GM23338 (cell line): ENCODE measurements at regions not wholly inside any gene's neighbourhood (a gene's known extent, or its start where the extent isn't known, plus 50 kb on each side); places are given as distances from the start of the nearest gene placed in this dataset.

Source experiments
- ATAC-seq: fragments of 200-7000 bp; cut with Tn5 transposase; 3 replicates; pipeline ENCODE4 v1.9.1; 2020
- DNase-seq: peaks from one replicate; pipeline ENCODE4 v3.0.0-alpha.2; 2015; ENCODE audit warnings: low spot score
- H2AFZ ChIP-seq: fragments of 200-600 bp; sonication (generic); 2 replicates; pipeline ENCODE4 v1.8.0; 2016; ENCODE audit warnings: antibody characterized with exemption, mild to moderate bottlenecking, moderate library complexity
- H3F3A ChIP-seq: fragments of 200-600 bp; sonication (generic); replicated peaks from 2 replicates; pipeline ENCODE4 v1.8.0; 2017; ENCODE audit warnings: antibody characterized with exemption, mixed run types, low read depth
- H3K27ac ChIP-seq: fragments of 200-600 bp; sonication (generic); 2 replicates; pipeline ENCODE4 v1.6.1; 2016; ENCODE audit warnings: low read depth
- H3K27me3 ChIP-seq: fragments of 200-600 bp; sonication (generic); 2 replicates; pipeline ENCODE4 v1.8.0; 2016; ENCODE audit warnings: mild to moderate bottlenecking, mixed run types, moderate library complexity; ENCODE audit not compliant: insufficient read depth
- H3K36me3 ChIP-seq: fragments of 200-600 bp; sonication (generic); 2 replicates; pipeline ENCODE4 v1.8.0; 2016; ENCODE audit warnings: mild to moderate bottlenecking; ENCODE audit not compliant: insufficient read depth
- H3K4me1 ChIP-seq: fragments of 200-600 bp; sonication (generic); 2 replicates; pipeline ENCODE4 v1.8.0; 2016; ENCODE audit warnings: mild to moderate bottlenecking, moderate library complexity; ENCODE audit not compliant: insufficient read depth
- H3K4me2 ChIP-seq: fragments of 200-600 bp; sonication (generic); 2 replicates; pipeline ENCODE4 v1.7.1; 2017; ENCODE audit warnings: mixed run types
- H3K4me3 ChIP-seq: fragments of 200-600 bp; sonication (generic); 2 replicates; pipeline ENCODE4 v1.6.1; 2016; ENCODE audit warnings: mixed run types
- H3K79me2 ChIP-seq: fragments of 200-600 bp; sonication (generic); replicated peaks from 2 replicates; pipeline ENCODE4 v1.8.0; 2017; ENCODE audit warnings: mild to moderate bottlenecking; ENCODE audit not compliant: insufficient read depth
- H3K9me2 ChIP-seq: fragments of 200-600 bp; sonication (generic); 2 replicates; pipeline ENCODE4 v1.8.0; 2017; ENCODE audit not compliant: insufficient read depth
- H4K20me1 ChIP-seq: fragments of 200-600 bp; sonication (generic); replicated peaks from 2 replicates; pipeline ENCODE4 v1.8.0; 2017; ENCODE audit warnings: mild to moderate bottlenecking; ENCODE audit not compliant: insufficient read depth
- H3K27ac Mint-ChIP-seq: 2 replicates; pipeline ENCODE4 v1.8.0; 2020; ENCODE audit warnings: inconsistent platforms, mild to moderate bottlenecking, moderate library complexity, mixed read lengths
- H3K27me3 Mint-ChIP-seq: 3 replicates; pipeline ENCODE4 v1.8.0; 2022; ENCODE audit warnings: low read depth, mild to moderate bottlenecking, moderate library complexity, mixed read lengths, inconsistent platforms; ENCODE audit not compliant: insufficient read depth, poor library complexity
- H3K36me3 Mint-ChIP-seq: 3 replicates; pipeline ENCODE4 v1.8.0; 2021; ENCODE audit warnings: low read depth, mild to moderate bottlenecking, inconsistent platforms, moderate library complexity, mixed read lengths
- H3K4me1 Mint-ChIP-seq: 3 replicates; pipeline ENCODE4 v1.8.0; 2020; ENCODE audit warnings: mild to moderate bottlenecking, inconsistent platforms, mixed read lengths
- H3K4me3 Mint-ChIP-seq: 3 replicates; pipeline ENCODE4 v1.8.0; 2021; ENCODE audit warnings: moderate library complexity, mild to moderate bottlenecking, inconsistent platforms, mixed read lengths
- H3K9me3 Mint-ChIP-seq: 3 replicates; pipeline ENCODE4 v1.8.0; 2020; ENCODE audit warnings: moderate library complexity, mild to moderate bottlenecking, inconsistent platforms, mixed read lengths
- CREB1 ChIP-seq: fragments of 250-450 bp; sonication (Bioruptor Pico); IDR thresholded peaks from 2 replicates; pipeline ENCODE4 v1.5.0; 2020; ENCODE audit warnings: low read depth, mild to moderate bottlenecking, moderate library complexity
- CTCF ChIP-seq, 2 experiments: fragments of 200-600 bp in 1 of 2; sonication (generic) in 1 of 2; conservative IDR thresholded peaks; 2 replicates each; pipeline versions ENCODE4 v1.5.1 to v1.6.1; 2016 to 2017; ENCODE audit warnings: antibody characterized with exemption in 2 of 2, low read depth in 2 of 2, mild to moderate bottlenecking in 2 of 2, moderate library complexity in 1 of 2
- ETS1 ChIP-seq: IDR thresholded peaks from 2 replicates; pipeline ENCODE4 v1.6.1; 2016; ENCODE audit warnings: antibody characterized with exemption
- EZH2 ChIP-seq: fragments of 200-600 bp; sonication (generic); IDR thresholded peaks from one replicate; pipeline ENCODE4 v1.8.0; 2017; ENCODE audit warnings: antibody characterized with exemption, mild to moderate bottlenecking, low read depth; ENCODE audit not compliant: unreplicated experiment
- STAT1 ChIP-seq: IDR thresholded peaks from one replicate; pipeline ENCODE4 v1.6.1; 2016; ENCODE audit warnings: antibody characterized with exemption; ENCODE audit not compliant: unreplicated experiment
- ZNF331 ChIP-seq: fragments of 250-450 bp; sonication (Bioruptor Pico); IDR thresholded peaks from 2 replicates; pipeline ENCODE4 v1.5.0; 2020; ENCODE audit warnings: low read depth, mild to moderate bottlenecking, moderate library complexity
- TF ChIP-seq, protein P1 (sequence below): fragments of 250-450 bp; sonication (Bioruptor Pico); IDR thresholded peaks from 2 replicates; pipeline ENCODE4 v1.5.0; 2020; ENCODE audit warnings: mild to moderate bottlenecking, moderate library complexity
- TF ChIP-seq, protein P2 (sequence below): IDR thresholded peaks from one replicate; pipeline ENCODE4 v1.6.1; 2018; ENCODE audit warnings: antibody characterized with exemption; ENCODE audit not compliant: unreplicated experiment

- TF ChIP-seq, protein P1, sequence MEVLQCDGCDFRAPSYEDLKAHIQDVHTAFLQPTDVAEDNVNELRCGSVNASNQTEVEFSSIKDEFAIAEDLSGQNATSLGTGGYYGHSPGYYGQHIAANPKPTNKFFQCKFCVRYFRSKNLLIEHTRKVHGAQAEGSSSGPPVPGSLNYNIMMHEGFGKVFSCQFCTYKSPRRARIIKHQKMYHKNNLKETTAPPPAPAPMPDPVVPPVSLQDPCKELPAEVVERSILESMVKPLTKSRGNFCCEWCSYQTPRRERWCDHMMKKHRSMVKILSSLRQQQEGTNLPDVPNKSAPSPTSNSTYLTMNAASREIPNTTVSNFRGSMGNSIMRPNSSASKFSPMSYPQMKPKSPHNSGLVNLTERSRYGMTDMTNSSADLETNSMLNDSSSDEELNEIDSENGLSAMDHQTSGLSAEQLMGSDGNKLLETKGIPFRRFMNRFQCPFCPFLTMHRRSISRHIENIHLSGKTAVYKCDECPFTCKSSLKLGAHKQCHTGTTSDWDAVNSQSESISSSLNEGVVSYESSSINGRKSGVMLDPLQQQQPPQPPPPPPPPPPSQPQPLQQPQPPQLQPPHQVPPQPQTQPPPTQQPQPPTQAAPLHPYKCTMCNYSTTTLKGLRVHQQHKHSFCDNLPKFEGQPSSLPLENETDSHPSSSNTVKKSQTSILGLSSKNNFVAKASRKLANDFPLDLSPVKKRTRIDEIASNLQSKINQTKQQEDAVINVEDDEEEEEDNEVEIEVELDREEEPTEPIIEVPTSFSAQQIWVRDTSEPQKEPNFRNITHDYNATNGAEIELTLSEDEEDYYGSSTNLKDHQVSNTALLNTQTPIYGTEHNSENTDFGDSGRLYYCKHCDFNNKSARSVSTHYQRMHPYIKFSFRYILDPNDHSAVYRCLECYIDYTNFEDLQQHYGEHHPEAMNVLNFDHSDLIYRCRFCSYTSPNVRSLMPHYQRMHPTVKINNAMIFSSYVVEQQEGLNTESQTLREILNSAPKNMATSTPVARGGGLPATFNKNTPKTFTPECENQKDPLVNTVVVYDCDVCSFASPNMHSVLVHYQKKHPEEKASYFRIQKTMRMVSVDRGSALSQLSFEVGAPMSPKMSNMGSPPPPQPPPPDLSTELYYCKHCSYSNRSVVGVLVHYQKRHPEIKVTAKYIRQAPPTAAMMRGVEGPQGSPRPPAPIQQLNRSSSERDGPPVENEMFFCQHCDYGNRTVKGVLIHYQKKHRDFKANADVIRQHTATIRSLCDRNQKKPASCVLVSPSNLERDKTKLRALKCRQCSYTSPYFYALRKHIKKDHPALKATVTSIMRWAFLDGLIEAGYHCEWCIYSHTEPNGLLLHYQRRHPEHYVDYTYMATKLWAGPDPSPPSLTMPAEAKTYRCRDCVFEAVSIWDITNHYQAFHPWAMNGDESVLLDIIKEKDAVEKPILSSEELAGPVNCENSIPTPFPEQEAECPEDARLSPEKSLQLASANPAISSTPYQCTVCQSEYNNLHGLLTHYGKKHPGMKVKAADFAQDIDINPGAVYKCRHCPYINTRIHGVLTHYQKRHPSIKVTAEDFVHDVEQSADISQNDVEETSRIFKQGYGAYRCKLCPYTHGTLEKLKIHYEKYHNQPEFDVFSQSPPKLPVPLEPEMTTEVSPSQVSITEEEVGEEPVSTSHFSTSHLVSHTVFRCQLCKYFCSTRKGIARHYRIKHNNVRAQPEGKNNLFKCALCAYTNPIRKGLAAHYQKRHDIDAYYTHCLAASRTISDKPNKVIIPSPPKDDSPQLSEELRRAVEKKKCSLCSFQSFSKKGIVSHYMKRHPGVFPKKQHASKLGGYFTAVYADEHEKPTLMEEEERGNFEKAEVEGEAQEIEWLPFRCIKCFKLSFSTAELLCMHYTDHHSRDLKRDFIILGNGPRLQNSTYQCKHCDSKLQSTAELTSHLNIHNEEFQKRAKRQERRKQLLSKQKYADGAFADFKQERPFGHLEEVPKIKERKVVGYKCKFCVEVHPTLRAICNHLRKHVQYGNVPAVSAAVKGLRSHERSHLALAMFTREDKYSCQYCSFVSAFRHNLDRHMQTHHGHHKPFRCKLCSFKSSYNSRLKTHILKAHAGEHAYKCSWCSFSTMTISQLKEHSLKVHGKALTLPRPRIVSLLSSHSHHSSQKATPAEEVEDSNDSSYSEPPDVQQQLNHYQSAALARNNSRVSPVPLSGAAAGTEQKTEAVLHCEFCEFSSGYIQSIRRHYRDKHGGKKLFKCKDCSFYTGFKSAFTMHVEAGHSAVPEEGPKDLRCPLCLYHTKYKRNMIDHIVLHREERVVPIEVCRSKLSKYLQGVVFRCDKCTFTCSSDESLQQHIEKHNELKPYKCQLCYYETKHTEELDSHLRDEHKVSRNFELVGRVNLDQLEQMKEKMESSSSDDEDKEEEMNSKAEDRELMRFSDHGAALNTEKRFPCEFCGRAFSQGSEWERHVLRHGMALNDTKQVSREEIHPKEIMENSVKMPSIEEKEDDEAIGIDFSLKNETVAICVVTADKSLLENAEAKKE (CRISPR knock-in tag), result no peak
Observed at GRCh38 chr5:39497322-39497721, 72.5 kb upstream of the DAB2 start (continued).

DNA sequence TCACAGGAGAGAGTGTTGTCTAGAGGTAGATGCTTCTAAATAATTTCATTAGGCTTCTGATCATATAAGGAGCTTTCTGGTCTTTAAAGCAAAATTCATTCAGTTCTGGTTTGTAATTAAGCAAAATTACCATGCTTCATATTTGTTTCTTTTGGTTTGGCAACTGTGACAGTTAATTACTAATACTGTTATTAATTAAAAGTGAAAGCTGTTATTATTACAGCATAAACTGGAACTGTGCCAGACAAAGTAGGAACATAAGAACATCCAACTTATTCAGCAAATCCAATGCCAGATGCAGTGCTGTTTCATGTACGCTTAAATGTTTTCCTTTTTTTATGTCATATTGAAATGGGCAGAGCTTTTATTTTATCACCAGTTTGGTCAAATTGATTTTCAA is 70.4 kb upstream of the DAB2 start:
- Mint-ChIP-seq H3K36me3 (no peaks in the 10 kb centered on the region), H3K4me3 (no peak overlapping the region), H3K27me3 (no peaks in the 10 kb centered on the region), H3K9me3 (0 out of 3 replicates have a peak, but pooled peaks cover 3% of the 10 kb centered on the region), H3K4me1 (peaks cover 12% of the 10 kb centered on the region; the same call in 2 of the 3 replicates), H3K27ac (no peak overlapping the region)
- no peaks in the 10 kb centered on the region for H3K27me3 ChIP-seq
- ATAC-seq (no peak), DNase-seq (no peak)
- no peaks in the 10 kb centered on the region for H4K20me1 ChIP-seq
- H3K9me2 ChIP-seq, result no peaks in the 10 kb centered on the region
- H2AFZ ChIP-seq, result no peak overlapping the region
- H3K27ac ChIP-seq, result no peak overlapping the region
- H3K4me3 ChIP-seq, result no peak overlapping the region
- no peaks in the 10 kb centered on the region for H3K79me2 ChIP-seq
- no peaks in the 10 kb centered on the region for H3F3A ChIP-seq
- H3K4me2 ChIP-seq, result no peak overlapping the region
- H3K4me1 ChIP-seq, result peaks cover 12% of the 10 kb centered on the region; the same call in 1 of the 2 replicates
- no peaks in the 10 kb centered on the region for H3K36me3 ChIP-seq
- TF ChIP-seq, protein P2, sequence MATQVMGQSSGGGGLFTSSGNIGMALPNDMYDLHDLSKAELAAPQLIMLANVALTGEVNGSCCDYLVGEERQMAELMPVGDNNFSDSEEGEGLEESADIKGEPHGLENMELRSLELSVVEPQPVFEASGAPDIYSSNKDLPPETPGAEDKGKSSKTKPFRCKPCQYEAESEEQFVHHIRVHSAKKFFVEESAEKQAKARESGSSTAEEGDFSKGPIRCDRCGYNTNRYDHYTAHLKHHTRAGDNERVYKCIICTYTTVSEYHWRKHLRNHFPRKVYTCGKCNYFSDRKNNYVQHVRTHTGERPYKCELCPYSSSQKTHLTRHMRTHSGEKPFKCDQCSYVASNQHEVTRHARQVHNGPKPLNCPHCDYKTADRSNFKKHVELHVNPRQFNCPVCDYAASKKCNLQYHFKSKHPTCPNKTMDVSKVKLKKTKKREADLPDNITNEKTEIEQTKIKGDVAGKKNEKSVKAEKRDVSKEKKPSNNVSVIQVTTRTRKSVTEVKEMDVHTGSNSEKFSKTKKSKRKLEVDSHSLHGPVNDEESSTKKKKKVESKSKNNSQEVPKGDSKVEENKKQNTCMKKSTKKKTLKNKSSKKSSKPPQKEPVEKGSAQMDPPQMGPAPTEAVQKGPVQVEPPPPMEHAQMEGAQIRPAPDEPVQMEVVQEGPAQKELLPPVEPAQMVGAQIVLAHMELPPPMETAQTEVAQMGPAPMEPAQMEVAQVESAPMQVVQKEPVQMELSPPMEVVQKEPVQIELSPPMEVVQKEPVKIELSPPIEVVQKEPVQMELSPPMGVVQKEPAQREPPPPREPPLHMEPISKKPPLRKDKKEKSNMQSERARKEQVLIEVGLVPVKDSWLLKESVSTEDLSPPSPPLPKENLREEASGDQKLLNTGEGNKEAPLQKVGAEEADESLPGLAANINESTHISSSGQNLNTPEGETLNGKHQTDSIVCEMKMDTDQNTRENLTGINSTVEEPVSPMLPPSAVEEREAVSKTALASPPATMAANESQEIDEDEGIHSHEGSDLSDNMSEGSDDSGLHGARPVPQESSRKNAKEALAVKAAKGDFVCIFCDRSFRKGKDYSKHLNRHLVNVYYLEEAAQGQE, result no peak
- TF ChIP-seq ETS1 (no peak), ZNF331 (CRISPR knock-in tag) (no peak), EZH2 (no peak), STAT1 (no peak), CTCF (conservative IDR thresholded peaks at IDR 0.05; ENCODE audit: low read depth in 2 of 2) (no peak), CREB1 (CRISPR knock-in tag) (no peak)
